HCT116 (cell line): ENCODE measurements at regions not wholly inside any gene's neighbourhood (a gene's known extent, or its start where the extent isn't known, plus 50 kb on each side); places are given as distances from the start of the nearest gene placed in this dataset.

ENCODE experiments used
- ATAC-seq: fragments of 200-7000 bp; cut with Tn5 transposase; 2 replicates; pipeline ENCODE4 v1.9.1; 2020; ENCODE audit warnings: mild to moderate bottlenecking, moderate library complexity
- BruUV-seq: library from RNA; stranded (reverse); fragments of 400-500 nt; replicated peaks from 2 replicates; lab custom pipeline; 2021; lab: Mats Ljungman, UMichigan
- CTCF ChIA-PET: fragments of 300-600 bp; sonication (Branson Sonifier 250); formaldehyde crosslinking; loops from one replicate; lab custom pipeline; 2021; ENCODE audit warnings: antibody characterized with exemption; lab: Charles Lee
- POLR2A ChIA-PET: fragments of 300-600, 350-600 bp; sonication (Branson Sonifier 250); formaldehyde crosslinking; loops from one replicate; lab custom pipeline; 2021; ENCODE audit warnings: antibody characterized with exemption; lab: Charles Lee
- RAD21 ChIA-PET, 2 experiments: fragments of 300-600 bp; sonication (Branson Sonifier 250); formaldehyde crosslinking; loops; one replicate each; lab custom pipeline; 2023; ENCODE audit warnings: low total read pairs in 2 of 2; ENCODE audit not compliant: uncharacterized antibody in 2 of 2, unreplicated experiment in 2 of 2, low non-redundant PET in 1 of 2; lab: Charles Lee
- DNase-seq: peaks from one replicate; pipeline ENCODE4 v3.0.0-alpha.2; 2010; ENCODE audit warnings: low read depth, low spot score
- H2AFZ ChIP-seq: fragments of 200-600 bp; shearing (Covaris generic), sonication (generic); 2 replicates; pipeline ENCODE4 v1.6.1; 2017; ENCODE audit warnings: low read depth, mixed run types, mixed read lengths, antibody characterized with exemption, low read length; ENCODE audit not compliant: poor library complexity, severe bottlenecking
- H3K27ac ChIP-seq: 2 replicates; pipeline ENCODE4 v1.5.1; 2012; ENCODE audit warnings: low read depth, low read length
- H3K27me3 ChIP-seq: fragments of 200-600 bp; sonication (generic); 2 replicates; pipeline ENCODE4 v1.6.1; 2016; ENCODE audit warnings: mixed run types, low read length, mixed read lengths; ENCODE audit not compliant: insufficient read depth
- H3K36me3 ChIP-seq, 2 experiments: fragments of 200-500 bp in 1 of 2; fragments of 200-600 bp in 1 of 2; sonication (Bioruptor generic) in 1 of 2; sonication (generic) in 1 of 2; 2 replicates each; pipeline versions ENCODE4 v1.5.1 to v1.6.1; 2014 to 2016; ENCODE audit warnings: low read length in 2 of 2, inconsistent platforms in 1 of 2, mixed read lengths in 1 of 2, mixed run types in 1 of 2; ENCODE audit not compliant: insufficient read depth in 2 of 2, control insufficient read depth in 1 of 2
- H3K4me1 ChIP-seq, 2 experiments: fragments of 200-600 bp in 1 of 2; sonication (generic) in 1 of 2; 2 replicates each; pipeline versions ENCODE4 v1.5.1 to v1.6.1; 2012 to 2017; ENCODE audit warnings: low read length in 2 of 2, inconsistent platforms in 1 of 2, mild to moderate bottlenecking in 1 of 2, mixed read lengths in 1 of 2, mixed run types in 1 of 2, moderate library complexity in 1 of 2; ENCODE audit not compliant: insufficient read depth in 2 of 2, control insufficient read depth in 1 of 2
- H3K4me2 ChIP-seq: fragments of 200-600 bp; sonication (generic); 2 replicates; pipeline ENCODE4 v1.6.1; 2017; ENCODE audit warnings: mixed run types, low read length, mixed read lengths
- H3K4me3 ChIP-seq, 2 experiments: fragments of 200-600 bp in 1 of 2; sonication (generic) in 1 of 2; replicated peaks in 1 of 2; 2 replicates each; pipeline ENCODE4 v1.5.1; 2011 to 2016; ENCODE audit warnings: low read length in 2 of 2, control low read depth in 1 of 2, low read depth in 1 of 2, mild to moderate bottlenecking in 1 of 2, mixed read lengths in 1 of 2, mixed run types in 1 of 2
- H3K79me2 ChIP-seq: fragments of 200-600 bp; sonication (generic); 2 replicates; pipeline ENCODE4 v1.6.1; 2017; ENCODE audit warnings: mild to moderate bottlenecking, mixed run types, low read length, moderate library complexity, mixed read lengths; ENCODE audit not compliant: insufficient read depth
- H3K9ac ChIP-seq: fragments of 200-600 bp; sonication (generic); 2 replicates; pipeline ENCODE4 v1.6.1; 2016; ENCODE audit warnings: low read length, mixed read lengths
- H3K9me2 ChIP-seq: fragments of 200-600 bp; sonication (generic), shearing (Covaris generic); 2 replicates; pipeline ENCODE4 v1.6.1; 2017; ENCODE audit warnings: mixed run types, mild to moderate bottlenecking, moderate library complexity; ENCODE audit not compliant: insufficient read depth
- H3K9me3 ChIP-seq, 2 experiments: fragments of 200-500 bp in 1 of 2; fragments of 200-600 bp in 1 of 2; sonication (Bioruptor generic) in 1 of 2; sonication (generic) in 1 of 2; 2 replicates each; pipeline ENCODE4 v1.6.1; 2014 to 2017; ENCODE audit warnings: low read length in 2 of 2, mixed read lengths in 2 of 2, inconsistent platforms in 1 of 2, low read depth in 1 of 2, mild to moderate bottlenecking in 1 of 2, mixed run types in 1 of 2, moderate library complexity in 1 of 2; ENCODE audit not compliant: control insufficient read depth in 1 of 2, insufficient read depth in 1 of 2
- H4K20me1 ChIP-seq: fragments of 200-600 bp; sonication (generic), shearing (Covaris generic); 2 replicates; pipeline ENCODE4 v1.6.1; 2017; ENCODE audit warnings: mixed run types, mild to moderate bottlenecking, moderate library complexity; ENCODE audit not compliant: insufficient read depth
- ATF3 ChIP-seq: IDR thresholded peaks from 2 replicates; pipeline ENCODE4 v1.6.1; 2012
- CBX3 ChIP-seq: IDR thresholded peaks from 2 replicates; pipeline ENCODE4 v1.6.1; 2012; ENCODE audit warnings: low read depth
- EGR1 ChIP-seq: IDR thresholded peaks from 2 replicates; pipeline ENCODE4 v1.6.1; 2012; ENCODE audit warnings: low read depth
- EZH2 ChIP-seq: fragments of 200-600 bp; sonication (generic); IDR thresholded peaks from 2 replicates; pipeline ENCODE4 v1.6.1; 2017; ENCODE audit warnings: antibody characterized with exemption, mixed run types
- EZH2phosphoT487 ChIP-seq: fragments of 200-600 bp; IDR thresholded peaks from 2 replicates; pipeline ENCODE4 v1.6.1; 2018; ENCODE audit warnings: antibody characterized with exemption, borderline replicate concordance
- FOSL1 ChIP-seq: IDR thresholded peaks from 2 replicates; pipeline ENCODE4 v1.6.1; 2012; ENCODE audit warnings: low read depth
- JUND ChIP-seq: IDR thresholded peaks from 2 replicates; pipeline ENCODE4 v1.6.1; 2012
- POLR2A ChIP-seq: IDR thresholded peaks from 2 replicates; pipeline ENCODE4 v1.7.0; 2011; ENCODE audit warnings: borderline replicate concordance; ENCODE audit not compliant: insufficient read depth, insufficient read length; ENCODE audit errors: extremely low read depth
- POLR2AphosphoS5 ChIP-seq: IDR thresholded peaks from 2 replicates; pipeline ENCODE4 v1.6.1; 2011; ENCODE audit warnings: mild to moderate bottlenecking, low read depth, low read length, moderate library complexity
- RAD21 ChIP-seq: IDR thresholded peaks from 2 replicates; pipeline ENCODE4 v1.6.1; 2012; ENCODE audit warnings: low read depth, mild to moderate bottlenecking
- REST ChIP-seq: IDR thresholded peaks from 2 replicates; pipeline ENCODE4 v1.6.1; 2012; ENCODE audit warnings: low read depth
- SIN3A ChIP-seq: IDR thresholded peaks from 2 replicates; pipeline ENCODE4 v1.6.1; 2012; ENCODE audit warnings: low read depth
- SP1 ChIP-seq: IDR thresholded peaks from 2 replicates; pipeline ENCODE4 v1.6.1; 2012; ENCODE audit warnings: low read depth
- SRF ChIP-seq: IDR thresholded peaks from 2 replicates; pipeline ENCODE4 v1.6.1; 2012; ENCODE audit warnings: low read depth
- TCF7L2 ChIP-seq: IDR thresholded peaks from 2 replicates; pipeline ENCODE4 v1.7.0; 2011; ENCODE audit warnings: borderline replicate concordance, inconsistent platforms; ENCODE audit not compliant: insufficient read depth, insufficient read length; ENCODE audit errors: extremely low read depth
- YY1 ChIP-seq: IDR thresholded peaks from 2 replicates; pipeline ENCODE4 v1.6.1; 2011; ENCODE audit warnings: low read length, low read depth, moderate library complexity, mild to moderate bottlenecking; ENCODE audit not compliant: insufficient replicate concordance; ENCODE audit errors: extremely low read depth
- ZFX ChIP-seq: fragments of 450-650 bp; IDR thresholded peaks from 2 replicates; pipeline ENCODE4 v1.6.1; 2017
- ZNF274 ChIP-seq: fragments of 200-500 bp; sonication (Bioruptor generic); IDR thresholded peaks from 2 replicates; pipeline ENCODE4 v1.6.1; 2014; ENCODE audit warnings: mild to moderate bottlenecking, low read depth, low read length, inconsistent platforms
- intact Hi-C: fragments of 100-400 bp; cut with micrococcal nuclease; formaldehyde crosslinking; loops from 2 replicates; pipeline ENCODE4 v1.10.0; 2022
- TF ChIP-seq, protein P1 (sequence below), 3 experiments: fragments of 200-600 bp in 1 of 3; sonication (generic) in 1 of 3; IDR thresholded peaks in 2 of 3; conservative IDR thresholded peaks in 1 of 3; 2 replicates each; pipeline ENCODE4 v1.5.1; 2012 to 2017; ENCODE audit warnings: low read depth in 2 of 3, low read length in 2 of 3, antibody characterized with exemption in 1 of 3, borderline replicate concordance in 1 of 3, control low read depth in 1 of 3, mild to moderate bottlenecking in 1 of 3, mixed read lengths in 1 of 3, mixed run types in 1 of 3, moderate library complexity in 1 of 3; ENCODE audit not compliant: insufficient read depth in 1 of 3
- TF ChIP-seq, protein P2 (sequence below): IDR thresholded peaks from 2 replicates; pipeline ENCODE4 v1.6.1; 2012

DNA sequence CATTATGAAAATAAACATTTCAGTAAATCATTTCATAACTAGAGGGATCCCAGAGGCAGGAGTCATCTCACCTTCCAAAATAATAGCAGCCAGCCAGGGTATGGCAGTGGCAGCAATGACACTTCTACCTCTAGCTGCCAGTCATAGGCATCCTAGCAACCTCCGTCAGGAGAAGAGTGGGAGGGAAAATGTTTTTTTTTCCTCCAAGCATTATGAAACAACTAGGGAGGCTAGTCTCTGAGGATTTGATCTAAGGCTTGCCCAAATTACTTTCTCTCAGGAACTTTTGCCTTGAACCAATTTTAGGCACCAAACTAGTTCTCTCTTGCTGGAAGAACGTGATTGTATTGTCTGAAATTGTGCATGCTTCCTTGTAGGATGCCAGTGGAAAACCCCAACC lies 208.7 kb upstream of the PREP start:
- Histone ChIP-seq H3K27me3 (no peaks in the 10 kb centered on the region), H3K79me2 (no peaks in the 10 kb centered on the region), H3K4me3 (no peak overlapping the region), H3K9ac (no peak overlapping the region), H3K4me2 (no peak overlapping the region), H2AFZ (no peak overlapping the region), H4K20me1 (no peaks in the 10 kb centered on the region), H3K4me1 (peaks cover 5 to 14% of the 10 kb centered on the region in 2 experiments; a peak in 3 of 4 replicates), H3K9me2 (no peaks in the 10 kb centered on the region), H3K9me3 (no peaks in the 10 kb centered on the region), H3K36me3 (no peaks in the 10 kb centered on the region), H3K27ac (no peak overlapping the region)
- no TSS peak for BruUV-seq
- TF ChIP-seq RAD21 (no peak), ZFX (no peak), JUND (no peak), CBX3 (no peak), FOSL1 (no peak), TCF7L2 (no peak), EZH2phosphoT487 (no peak), ATF3 (no peak), REST (no peak), SRF (no peak), SIN3A (no peak), POLR2A (no peak), ZNF274 (no peak), EZH2 (no peak), SP1 (no peak), EGR1 (no peak), POLR2AphosphoS5 (no peak), YY1 (no peak)
- TF ChIP-seq, protein P1, sequence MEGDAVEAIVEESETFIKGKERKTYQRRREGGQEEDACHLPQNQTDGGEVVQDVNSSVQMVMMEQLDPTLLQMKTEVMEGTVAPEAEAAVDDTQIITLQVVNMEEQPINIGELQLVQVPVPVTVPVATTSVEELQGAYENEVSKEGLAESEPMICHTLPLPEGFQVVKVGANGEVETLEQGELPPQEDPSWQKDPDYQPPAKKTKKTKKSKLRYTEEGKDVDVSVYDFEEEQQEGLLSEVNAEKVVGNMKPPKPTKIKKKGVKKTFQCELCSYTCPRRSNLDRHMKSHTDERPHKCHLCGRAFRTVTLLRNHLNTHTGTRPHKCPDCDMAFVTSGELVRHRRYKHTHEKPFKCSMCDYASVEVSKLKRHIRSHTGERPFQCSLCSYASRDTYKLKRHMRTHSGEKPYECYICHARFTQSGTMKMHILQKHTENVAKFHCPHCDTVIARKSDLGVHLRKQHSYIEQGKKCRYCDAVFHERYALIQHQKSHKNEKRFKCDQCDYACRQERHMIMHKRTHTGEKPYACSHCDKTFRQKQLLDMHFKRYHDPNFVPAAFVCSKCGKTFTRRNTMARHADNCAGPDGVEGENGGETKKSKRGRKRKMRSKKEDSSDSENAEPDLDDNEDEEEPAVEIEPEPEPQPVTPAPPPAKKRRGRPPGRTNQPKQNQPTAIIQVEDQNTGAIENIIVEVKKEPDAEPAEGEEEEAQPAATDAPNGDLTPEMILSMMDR (IDR thresholded peaks at IDR 0.05 in 2 of 3, conservative IDR thresholded peaks at IDR 0.05 in 1 of 3; ENCODE audit: borderline replicate concordance in 1 of 3, insufficient read depth in 1 of 3, low read depth in 2 of 3, low read length in 2 of 3) = no peak
- TF ChIP-seq, protein P2, sequence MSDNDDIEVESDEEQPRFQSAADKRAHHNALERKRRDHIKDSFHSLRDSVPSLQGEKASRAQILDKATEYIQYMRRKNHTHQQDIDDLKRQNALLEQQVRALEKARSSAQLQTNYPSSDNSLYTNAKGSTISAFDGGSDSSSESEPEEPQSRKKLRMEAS = no peak
- ChIA-PET RAD21 (no interaction called here), CTCF (no interaction called here), POLR2A (no interaction called here)
- no peak for ATAC-seq
- intact Hi-C loops = no loop called here
- DNase-seq = no peak
